Mammary epithelial cell (primary cell): ENCODE measurements at regions not wholly inside any gene's neighbourhood (a gene's known extent, or its start where the extent isn't known, plus 50 kb on each side); places are given as distances from the start of the nearest gene placed in this dataset.

ENCODE experiments used
- EZH2 ChIP-seq: IDR thresholded peaks from 2 replicates; pipeline ENCODE4 v1.6.1; 2012; ENCODE audit warnings: low read length, inconsistent platforms, borderline replicate concordance
- TF ChIP-seq, protein P1 (sequence below), 2 donors: IDR thresholded peaks in 1 of 2; conservative IDR thresholded peaks in 1 of 2; 2 replicates each; pipeline ENCODE4 v1.5.1; 2011 to 2012; ENCODE audit warnings: inconsistent platforms in 2 of 2, low read length in 2 of 2, mild to moderate bottlenecking in 2 of 2, control low read depth in 1 of 2, low read depth in 1 of 2; ENCODE audit not compliant: insufficient read depth in 1 of 2; ENCODE audit errors: extremely low read depth in 1 of 2

DNA sequence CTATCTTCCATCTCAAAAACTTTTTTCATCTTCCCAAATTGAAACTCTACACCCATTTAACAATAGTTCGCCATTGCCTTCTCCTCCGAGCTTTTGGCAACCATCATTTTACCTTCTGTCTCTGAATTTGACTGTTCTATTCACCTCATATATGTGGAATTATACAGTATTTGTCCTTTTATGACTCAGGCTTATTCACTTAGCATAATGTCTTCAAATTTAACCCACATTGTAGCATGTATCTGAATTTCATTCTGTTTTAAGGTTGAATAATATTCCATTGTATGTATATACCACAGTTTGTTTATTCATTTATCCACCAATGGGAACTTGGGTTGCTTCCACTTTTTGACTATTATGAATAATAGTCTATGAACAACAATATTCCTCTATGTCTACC is 233.9 kb downstream of the GPD2 start:
- TF ChIP-seq, protein P1, sequence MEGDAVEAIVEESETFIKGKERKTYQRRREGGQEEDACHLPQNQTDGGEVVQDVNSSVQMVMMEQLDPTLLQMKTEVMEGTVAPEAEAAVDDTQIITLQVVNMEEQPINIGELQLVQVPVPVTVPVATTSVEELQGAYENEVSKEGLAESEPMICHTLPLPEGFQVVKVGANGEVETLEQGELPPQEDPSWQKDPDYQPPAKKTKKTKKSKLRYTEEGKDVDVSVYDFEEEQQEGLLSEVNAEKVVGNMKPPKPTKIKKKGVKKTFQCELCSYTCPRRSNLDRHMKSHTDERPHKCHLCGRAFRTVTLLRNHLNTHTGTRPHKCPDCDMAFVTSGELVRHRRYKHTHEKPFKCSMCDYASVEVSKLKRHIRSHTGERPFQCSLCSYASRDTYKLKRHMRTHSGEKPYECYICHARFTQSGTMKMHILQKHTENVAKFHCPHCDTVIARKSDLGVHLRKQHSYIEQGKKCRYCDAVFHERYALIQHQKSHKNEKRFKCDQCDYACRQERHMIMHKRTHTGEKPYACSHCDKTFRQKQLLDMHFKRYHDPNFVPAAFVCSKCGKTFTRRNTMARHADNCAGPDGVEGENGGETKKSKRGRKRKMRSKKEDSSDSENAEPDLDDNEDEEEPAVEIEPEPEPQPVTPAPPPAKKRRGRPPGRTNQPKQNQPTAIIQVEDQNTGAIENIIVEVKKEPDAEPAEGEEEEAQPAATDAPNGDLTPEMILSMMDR (conservative IDR thresholded peaks at IDR 0.05 in 1 of 2, IDR thresholded peaks at IDR 0.05 in 1 of 2; ENCODE audit: extremely low read depth in 1 of 2, insufficient read depth in 1 of 2, low read depth in 1 of 2, low read length in 2 of 2), result no peak
- no peak for TF ChIP-seq EZH2
